Duodenal mucosa (tissue), 2 donors: ENCODE measurements at regions not wholly inside any gene's neighbourhood (a gene's known extent, or its start where the extent isn't known, plus 50 kb on each side); places are given as distances from the start of the nearest gene placed in this dataset.

Source experiments
- H3K27ac ChIP-seq: one replicate; pipeline ENCODE4 v1.7.0; 2013; ENCODE audit warnings: low read depth, low read length
- H3K27me3 ChIP-seq, 2 donors: one replicate each; pipeline ENCODE4 v1.7.0; 2013; ENCODE audit warnings: low read length in 2 of 2, control low read depth in 1 of 2; ENCODE audit not compliant: insufficient read depth in 2 of 2, control insufficient read depth in 1 of 2
- H3K36me3 ChIP-seq, 2 donors: one replicate each; pipeline ENCODE4 v1.7.0; 2013; ENCODE audit warnings: low read length in 2 of 2, control low read depth in 1 of 2; ENCODE audit not compliant: insufficient read depth in 2 of 2, control insufficient read depth in 1 of 2
- H3K4me1 ChIP-seq, 2 donors: one replicate each; pipeline ENCODE4 v1.7.0; 2013; ENCODE audit warnings: low read length in 2 of 2, control low read depth in 1 of 2; ENCODE audit not compliant: insufficient read depth in 2 of 2, control insufficient read depth in 1 of 2
- H3K4me3 ChIP-seq, 2 donors: one replicate each; pipeline ENCODE4 v1.7.0; 2013; ENCODE audit warnings: low read length in 2 of 2, low read depth in 1 of 2
- H3K9ac ChIP-seq, 2 donors: one replicate each; pipeline ENCODE4 v1.7.0; 2013; ENCODE audit warnings: low read length in 2 of 2, low read depth in 1 of 2
- H3K9me3 ChIP-seq, 2 donors: one replicate each; pipeline ENCODE4 v1.7.0; 2013; ENCODE audit warnings: low read length in 2 of 2, control low read depth in 1 of 2; ENCODE audit not compliant: control insufficient read depth in 1 of 2

DNA sequence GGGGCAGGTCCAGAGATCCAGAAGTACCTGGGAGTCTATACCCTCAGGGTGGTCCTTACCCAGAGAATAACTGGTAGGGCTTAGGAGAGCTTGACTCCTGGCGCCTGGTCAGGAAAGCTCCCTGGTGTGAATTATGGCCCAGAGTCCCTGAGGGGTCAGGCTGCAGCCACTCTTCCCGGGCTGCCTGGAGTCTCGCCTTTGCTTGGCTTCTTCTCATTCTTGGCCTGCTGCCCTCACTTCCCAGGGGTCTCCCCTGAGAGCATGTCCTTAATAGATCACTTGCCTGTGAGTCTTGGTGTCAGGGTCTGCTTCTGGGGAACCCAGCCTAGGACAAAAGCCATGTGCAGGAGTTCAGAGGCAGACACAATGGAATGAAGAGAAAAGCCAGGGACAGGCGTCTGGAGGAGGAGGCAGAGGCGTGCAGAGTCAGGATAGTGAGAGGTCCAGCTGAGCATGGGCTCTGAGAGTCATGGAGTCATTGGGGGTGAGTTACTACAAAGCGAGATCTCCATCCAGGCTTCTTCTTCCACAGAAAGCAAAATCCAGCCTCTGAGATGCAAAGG, 212.3 kb downstream of the TFAP2C start:
- Histone ChIP-seq H3K9me3 (no peaks in the 10 kb centered on the region), H3K4me1 (no peaks in the 10 kb centered on the region), H3K9ac (no peak overlapping the region), H3K27ac (no peak overlapping the region), H3K27me3 (no peaks in the 10 kb centered on the region), H3K36me3 (no peaks in the 10 kb centered on the region), H3K4me3 (no peak overlapping the region)

DNA sequence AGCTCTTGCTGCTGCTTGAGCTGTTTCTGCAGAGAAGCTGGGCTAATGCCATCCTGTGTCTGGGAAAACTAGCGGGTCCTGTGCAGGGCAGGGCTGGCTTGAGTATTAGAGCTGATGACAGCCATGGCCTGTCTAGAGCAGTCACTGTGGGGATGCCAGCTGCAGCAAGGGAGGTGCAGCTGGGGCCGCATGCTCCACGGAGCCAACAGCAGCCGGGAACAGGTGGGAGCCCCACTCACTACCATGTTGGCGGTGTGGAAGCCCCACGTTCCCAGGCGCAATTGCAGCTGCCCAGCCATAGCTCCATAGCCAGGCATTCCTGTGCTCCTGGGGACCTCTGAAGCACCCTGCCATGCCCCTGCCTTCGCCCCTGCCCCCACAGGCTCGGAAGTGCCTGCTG, 212.9 kb downstream of the TFAP2C start:
- Histone ChIP-seq H3K4me1 (no peaks in the 10 kb centered on the region), H3K36me3 (no peaks in the 10 kb centered on the region), H3K27ac (no peak overlapping the region), H3K9me3 (no peaks in the 10 kb centered on the region), H3K27me3 (no peaks in the 10 kb centered on the region), H3K4me3 (no peak overlapping the region), H3K9ac (no peak overlapping the region)

DNA sequence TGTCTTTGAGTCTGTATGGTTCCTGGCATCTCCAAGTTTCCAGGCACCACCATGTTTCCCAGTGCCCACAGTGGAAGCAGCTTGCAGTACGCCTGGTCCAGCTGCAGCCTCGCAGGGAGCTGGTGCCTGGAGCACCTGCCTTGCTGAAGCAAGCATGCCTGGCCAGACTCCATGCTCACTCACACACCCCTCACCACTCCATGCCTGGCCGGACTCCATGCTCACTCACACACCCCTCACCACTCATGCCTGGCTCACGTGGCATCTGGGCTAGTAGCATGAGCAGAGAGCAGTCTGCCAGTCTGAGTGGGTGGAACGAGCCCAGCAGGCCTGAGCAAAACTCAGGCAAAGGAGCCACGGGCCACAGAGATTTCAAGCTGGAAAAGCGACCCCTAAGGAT, 214.3 kb downstream of the TFAP2C start:
- no peak overlapping the region for H3K4me3 ChIP-seq

DNA sequence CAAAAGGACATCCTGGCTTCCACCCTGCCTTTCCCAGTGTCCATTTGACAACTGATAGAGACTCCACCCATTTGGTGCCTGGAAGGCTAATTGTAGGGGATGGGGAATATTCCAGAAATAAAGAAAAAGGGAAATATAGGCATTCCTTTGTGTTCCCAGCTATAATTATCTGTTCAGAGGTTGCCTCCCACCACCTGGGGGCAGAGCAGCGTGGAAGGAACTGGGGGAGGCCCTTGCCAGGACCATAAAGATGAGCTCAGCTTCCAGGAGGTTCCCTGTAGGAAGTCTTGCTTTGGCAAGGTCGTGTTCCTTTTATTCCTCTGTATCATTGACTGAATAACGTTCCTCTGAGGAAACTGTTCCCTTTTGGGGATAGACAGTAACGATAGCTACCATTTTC, 214.7 kb downstream of the TFAP2C start:
- H3K27me3 ChIP-seq: no peaks in the 10 kb centered on the region
- no peak overlapping the region for H3K9ac ChIP-seq
- H3K27ac ChIP-seq: no peak overlapping the region
- H3K9me3 ChIP-seq: no peaks in the 10 kb centered on the region
- no peaks in the 10 kb centered on the region for H3K36me3 ChIP-seq
- no peaks in the 10 kb centered on the region for H3K4me1 ChIP-seq
- H3K4me3 ChIP-seq: no peak overlapping the region

More for the DNA sequence above, 214.3 kb downstream of the TFAP2C start:
- H3K9ac ChIP-seq: no peak overlapping the region
- H3K27ac ChIP-seq: no peak overlapping the region
- H3K9me3 ChIP-seq: no peaks in the 10 kb centered on the region
- H3K4me1 ChIP-seq: no peaks in the 10 kb centered on the region
- H3K27me3 ChIP-seq: no peaks in the 10 kb centered on the region
- H3K36me3 ChIP-seq: no peaks in the 10 kb centered on the region

DNA sequence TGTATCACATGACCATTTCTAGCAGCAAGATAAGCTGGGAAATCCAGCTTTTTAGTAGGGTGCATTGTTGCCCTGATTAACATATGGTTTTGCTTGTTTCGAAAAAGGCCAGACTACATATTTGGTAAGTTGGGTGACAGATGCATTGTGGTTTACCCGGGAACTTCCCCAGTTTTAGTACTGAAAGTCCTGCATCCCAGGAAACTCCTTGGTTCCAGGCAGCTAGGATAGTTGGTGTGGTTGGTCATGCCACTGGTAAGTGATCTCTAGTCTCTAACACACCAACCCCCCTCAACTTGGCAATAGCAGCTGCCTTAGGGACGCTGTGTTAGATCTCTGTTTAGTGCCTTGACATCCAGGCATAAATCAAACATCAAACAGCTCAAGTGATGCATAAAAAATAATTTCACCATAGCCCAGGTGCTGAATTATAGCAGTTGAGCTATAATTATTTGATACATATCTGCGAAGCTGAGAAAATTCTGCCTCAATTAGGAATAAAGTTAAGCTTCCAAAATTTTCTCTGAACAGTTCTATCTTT, 216.5 kb downstream of the TFAP2C start:
- Histone ChIP-seq H3K27me3 (no peaks in the 10 kb centered on the region), H3K4me1 (no peaks in the 10 kb centered on the region), H3K4me3 (no peak overlapping the region), H3K27ac (no peak overlapping the region), H3K36me3 (no peaks in the 10 kb centered on the region), H3K9me3 (no peaks in the 10 kb centered on the region), H3K9ac (no peak overlapping the region)

DNA sequence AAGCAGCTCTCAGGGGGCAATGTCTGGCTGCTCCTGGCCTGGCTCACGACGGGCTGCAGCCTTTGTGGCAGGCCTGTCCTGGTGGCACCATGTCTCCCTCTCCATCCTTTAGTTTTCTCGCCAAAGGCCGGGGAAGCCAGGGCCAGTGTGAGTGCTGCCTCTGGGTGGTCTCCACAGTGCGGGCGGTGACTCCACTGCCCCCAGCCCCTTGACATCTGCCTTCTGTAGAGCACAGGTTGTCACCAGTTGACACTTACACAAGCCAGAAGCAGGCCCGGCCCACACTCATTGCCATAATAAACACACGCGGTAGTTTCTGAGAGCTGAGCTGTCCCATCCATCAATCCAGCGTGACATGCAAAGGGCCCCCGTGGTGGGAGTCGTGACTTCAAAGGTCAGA, 219.5 kb downstream of the TFAP2C start:
- Histone ChIP-seq H3K36me3 (no peaks in the 10 kb centered on the region), H3K27ac (no peak overlapping the region), H3K4me1 (no peaks in the 10 kb centered on the region), H3K9ac (no peak overlapping the region), H3K4me3 (no peak overlapping the region), H3K27me3 (no peaks in the 10 kb centered on the region), H3K9me3 (no peaks in the 10 kb centered on the region)

DNA sequence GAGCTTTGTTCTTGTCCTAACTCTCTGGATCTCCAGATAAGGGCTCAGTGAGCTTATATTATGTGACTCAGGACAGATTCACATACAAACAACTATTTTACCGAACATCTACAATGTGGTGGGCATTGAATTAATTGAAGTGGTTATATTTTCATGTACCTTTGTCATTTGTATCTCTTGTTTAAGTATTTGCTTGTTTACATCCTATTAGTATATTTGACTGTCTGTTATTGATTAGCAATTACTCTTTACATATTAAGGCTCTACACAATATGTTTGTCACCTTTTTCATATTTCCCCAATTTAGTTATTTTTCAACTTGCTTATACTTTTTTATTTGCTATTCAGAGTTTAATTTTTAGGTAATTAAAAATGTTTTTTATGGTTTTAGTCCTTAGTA, 222.4 kb downstream of the TFAP2C start:
- H3K4me3 ChIP-seq: no peak overlapping the region
- no peaks in the 10 kb centered on the region for H3K4me1 ChIP-seq
- H3K9me3 ChIP-seq: no peaks in the 10 kb centered on the region
- H3K27ac ChIP-seq: no peak overlapping the region
- H3K9ac ChIP-seq: no peak overlapping the region
- no peaks in the 10 kb centered on the region for H3K36me3 ChIP-seq
- no peaks in the 10 kb centered on the region for H3K27me3 ChIP-seq

DNA sequence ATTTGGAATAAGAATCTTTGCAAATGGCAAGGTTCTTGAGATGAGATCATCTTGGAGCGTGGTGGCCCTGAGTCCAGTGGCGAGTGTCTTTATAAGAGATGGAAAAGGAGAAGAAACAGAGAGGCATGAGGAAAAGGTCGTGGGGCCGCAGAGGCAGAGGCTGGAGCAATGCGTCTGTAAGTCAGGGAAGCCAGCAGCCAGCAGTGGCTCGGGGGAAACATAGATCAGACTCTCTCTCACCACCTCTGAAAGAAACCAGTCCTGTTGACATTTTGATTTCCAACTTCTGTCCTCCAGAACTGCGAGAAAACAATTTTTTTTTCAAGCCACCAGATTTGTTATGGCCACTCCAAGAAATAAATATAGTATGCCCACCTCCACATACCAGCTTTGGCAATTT, 226.6 kb downstream of the TFAP2C start:
- Histone ChIP-seq H3K27ac (no peak overlapping the region), H3K4me3 (no peak overlapping the region), H3K9me3 (no peaks in the 10 kb centered on the region), H3K4me1 (no peaks in the 10 kb centered on the region), H3K36me3 (no peaks in the 10 kb centered on the region), H3K27me3 (no peaks in the 10 kb centered on the region), H3K9ac (no peak overlapping the region)

DNA sequence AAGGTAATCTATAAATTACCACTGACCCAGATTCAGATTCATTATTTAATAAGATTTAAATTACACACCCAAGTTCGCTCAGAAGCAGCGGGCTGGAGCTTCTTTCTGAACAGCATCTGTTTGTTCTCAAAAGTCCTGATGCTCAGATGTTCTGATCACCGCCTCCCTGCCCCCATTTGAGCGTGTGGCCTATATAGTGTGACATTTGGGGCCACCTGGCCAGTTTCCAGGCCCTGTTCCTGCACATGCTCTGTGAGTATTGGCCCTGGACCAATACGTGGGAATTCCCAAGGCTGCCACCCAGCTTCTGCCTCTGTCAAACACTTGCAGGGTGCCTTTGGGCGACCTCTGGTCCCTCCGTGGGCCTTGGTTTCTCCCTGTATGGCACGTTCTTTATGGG, 228.8 kb downstream of the TFAP2C start:
- Histone ChIP-seq H3K27me3 (no peaks in the 10 kb centered on the region), H3K9ac (no peak overlapping the region), H3K36me3 (no peaks in the 10 kb centered on the region), H3K27ac (no peak overlapping the region), H3K4me3 (no peak overlapping the region), H3K4me1 (no peaks in the 10 kb centered on the region), H3K9me3 (no peaks in the 10 kb centered on the region)

DNA sequence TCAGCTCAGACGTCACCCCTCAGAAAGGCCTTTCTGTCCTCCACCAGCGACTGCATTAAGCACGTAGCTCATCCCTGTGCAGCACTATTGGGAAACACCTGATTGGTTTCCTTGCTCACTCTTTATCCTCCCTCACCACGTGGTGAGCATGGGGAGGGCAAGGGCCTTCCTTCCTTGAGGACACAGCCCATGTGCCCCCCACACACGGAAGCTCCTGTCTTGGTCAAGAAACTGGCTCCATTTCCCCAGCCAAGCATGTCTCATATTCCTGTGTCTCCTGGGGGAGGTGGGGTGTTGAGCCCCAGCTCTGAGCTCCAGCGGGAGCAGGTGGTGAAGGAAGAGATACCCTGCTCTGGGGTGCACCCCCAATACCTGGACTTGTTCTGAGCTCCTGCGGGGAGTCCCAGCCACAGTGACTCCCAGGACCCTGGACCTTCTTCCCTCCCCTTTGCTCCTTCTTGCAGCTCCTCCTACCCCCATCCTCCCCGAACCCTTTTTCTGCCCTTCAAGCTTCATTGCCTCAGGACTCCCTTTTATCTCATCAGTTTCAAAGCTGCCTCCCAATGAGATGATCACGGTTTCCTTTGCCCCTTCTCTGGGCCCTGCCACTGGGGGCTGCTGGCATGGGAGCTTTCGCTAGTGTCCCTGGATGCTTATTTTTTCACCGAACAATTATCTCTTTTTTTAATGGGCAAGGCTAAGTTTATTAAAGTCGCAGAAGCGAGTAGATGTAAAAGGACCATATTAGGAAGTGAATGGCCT, 230.1 kb downstream of the TFAP2C start:
- no peak overlapping the region for H3K4me3 ChIP-seq
- H3K9me3 ChIP-seq: no peaks in the 10 kb centered on the region
- no peaks in the 10 kb centered on the region for H3K4me1 ChIP-seq
- H3K36me3 ChIP-seq: no peaks in the 10 kb centered on the region
- H3K9ac ChIP-seq: no peak overlapping the region
- no peaks in the 10 kb centered on the region for H3K27me3 ChIP-seq
- no peak overlapping the region for H3K27ac ChIP-seq
